ENCODE measurements at regions not wholly inside any gene's neighbourhood (a gene's known extent, or its start where the extent isn't known, plus 50 kb on each side); places are given as distances from the start of the nearest gene placed in this dataset.

DNA sequence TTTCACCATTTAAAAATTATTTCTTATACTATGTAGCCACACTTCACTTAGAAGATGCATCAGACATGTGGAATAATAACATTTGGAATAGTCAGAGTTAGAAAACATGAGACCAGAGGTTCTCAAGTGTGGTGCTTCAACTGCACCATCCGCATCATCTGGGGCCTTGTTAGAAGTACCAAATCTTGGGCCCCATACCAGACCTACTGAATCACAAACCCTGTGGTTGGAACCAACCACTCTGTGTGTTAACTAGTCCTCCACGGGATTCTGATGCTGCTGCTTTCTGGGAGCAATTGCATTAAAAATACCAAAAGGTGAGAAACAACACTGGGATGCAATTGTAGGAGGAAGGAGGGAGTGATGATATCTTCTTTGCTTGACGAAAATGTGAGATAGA, 125.2 kb downstream of the GNAT3 start:
- H3K9me3 Mint-ChIP-seq: no peaks in the 10 kb centered on the region
- TF ChIP-seq CTCF (IDR thresholded peaks at IDR 0.05): no peak
- H3K27ac Mint-ChIP-seq: no peak overlapping the region
- no peak overlapping the region for H3K4me3 Mint-ChIP-seq
- H3K27me3 Mint-ChIP-seq (ENCODE audit: insufficient read depth): no peaks in the 10 kb centered on the region
- H3K4me1 Mint-ChIP-seq (ENCODE audit: low read depth): peaks cover 34% of the 10 kb centered on the region
- peak; percentile 25 for DNase-seq
- H3K36me3 Mint-ChIP-seq (ENCODE audit: low read depth): no peaks in the 10 kb centered on the region

- no peak for TF ChIP-seq CTCF (IDR thresholded peaks at IDR 0.05)
- H3K4me1 Mint-ChIP-seq (ENCODE audit: low read depth): peaks cover 46% of the 10 kb centered on the region
- H3K27me3 Mint-ChIP-seq (ENCODE audit: insufficient read depth): no peaks in the 10 kb centered on the region
- H3K4me3 Mint-ChIP-seq: no peak overlapping the region
- no peak overlapping the region for H3K27ac Mint-ChIP-seq
- no peak for DNase-seq
- no peaks in the 10 kb centered on the region for H3K9me3 Mint-ChIP-seq
- no peaks in the 10 kb centered on the region for H3K36me3 Mint-ChIP-seq (ENCODE audit: low read depth)
Observed at GRCh38 chr7:80385508-80385907, 126.4 kb downstream of the GNAT3 start.

- Mint-ChIP-seq H3K27ac (no peak overlapping the region), H3K9me3 (peaks cover 12% of the 10 kb centered on the region), H3K36me3 (ENCODE audit: low read depth) (peaks cover 16% of the 10 kb centered on the region), H3K4me1 (ENCODE audit: low read depth) (peaks cover 54% of the 10 kb centered on the region), H3K4me3 (no peak overlapping the region), H3K27me3 (ENCODE audit: insufficient read depth) (no peaks in the 10 kb centered on the region)
- TF ChIP-seq CTCF (IDR thresholded peaks at IDR 0.05): no peak
- no peak for DNase-seq
Observed at GRCh38 chr7:80380957-80381356, 130.9 kb downstream of the GNAT3 start.

DNA sequence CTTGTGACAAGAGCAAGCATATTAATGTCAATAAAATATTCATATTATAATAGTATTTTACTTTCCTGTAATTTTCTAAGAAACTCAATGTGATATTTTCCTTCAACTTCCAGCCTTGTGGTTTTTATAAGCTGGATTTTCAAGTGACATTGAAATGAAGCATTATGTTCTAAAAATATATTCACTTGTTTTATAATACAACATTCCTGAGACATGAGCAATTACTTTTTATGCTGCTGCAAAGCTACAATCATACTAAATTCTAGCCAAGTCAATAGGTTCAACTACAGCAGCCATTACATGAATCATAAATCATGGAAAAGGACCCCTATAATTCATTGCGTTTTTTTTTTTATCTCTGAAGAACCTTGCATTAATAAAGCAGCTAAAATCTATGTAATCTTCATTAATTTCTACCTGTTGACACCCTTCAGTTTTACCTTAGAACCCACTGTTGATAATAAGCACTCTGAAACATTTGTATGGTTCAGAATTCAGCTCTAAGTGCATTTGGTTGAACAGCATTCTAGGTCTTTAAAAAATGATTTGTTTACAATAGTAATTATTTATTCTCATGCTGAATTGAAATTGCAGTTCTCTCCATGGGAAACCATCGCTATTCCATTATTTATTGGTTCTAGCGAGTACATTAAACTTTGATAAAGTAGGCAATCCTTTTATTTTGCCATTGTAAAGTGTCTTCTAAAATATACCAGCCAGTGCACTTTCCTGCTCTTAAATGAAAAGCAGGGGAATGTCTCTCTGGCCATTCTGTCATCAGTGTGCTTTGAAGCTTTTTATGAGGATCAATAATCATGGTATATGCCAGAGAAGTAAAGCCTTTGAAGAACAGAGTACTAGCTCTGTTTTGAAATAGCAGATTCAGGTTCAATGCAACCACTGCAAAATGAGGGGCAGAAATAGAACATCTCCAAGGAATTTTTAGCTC, 132.6 kb downstream of the GNAT3 start:
- H3K4me3 Mint-ChIP-seq: peak overlapping the region; percentile 5; the same call in 1 of the 2 replicates
- H3K27me3 Mint-ChIP-seq (ENCODE audit: insufficient read depth): no peaks in the 10 kb centered on the region; the same call in 1 of the 2 replicates
- peaks cover 18% of the 10 kb centered on the region for H3K36me3 Mint-ChIP-seq (ENCODE audit: low read depth)
- peaks cover 43% of the 10 kb centered on the region for H3K4me1 Mint-ChIP-seq (ENCODE audit: low read depth)
- H3K27ac Mint-ChIP-seq: peak overlapping the region; percentile 45
- TF ChIP-seq CTCF (IDR thresholded peaks at IDR 0.05): no peak
- H3K9me3 Mint-ChIP-seq: peaks cover 13% of the 10 kb centered on the region
- DNase-seq: peak; percentile 78

DNA sequence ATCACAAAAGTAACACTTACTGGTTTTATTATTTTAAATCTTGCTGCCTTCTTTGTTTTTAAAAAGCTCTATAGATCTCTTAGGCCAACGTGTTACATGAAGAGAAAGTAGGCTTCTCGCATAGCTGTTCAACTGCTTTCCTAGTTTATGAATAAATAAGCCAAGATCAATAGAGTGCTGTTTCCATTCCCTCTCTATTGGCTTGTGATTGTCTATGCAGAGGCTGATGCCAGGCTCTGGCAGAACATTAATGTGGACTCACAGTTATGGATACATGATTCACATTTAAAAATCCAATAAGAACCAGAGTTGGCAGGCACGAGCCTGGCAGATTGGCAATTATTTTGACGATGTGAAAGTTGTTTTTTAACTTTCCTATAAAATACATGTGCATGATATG, 137.5 kb downstream of the GNAT3 start:
- H3K27ac Mint-ChIP-seq: no peak overlapping the region
- no peak overlapping the region for H3K4me3 Mint-ChIP-seq
- H3K9me3 Mint-ChIP-seq: peaks cover 13% of the 10 kb centered on the region
- no peaks in the 10 kb centered on the region; the same call in 1 of the 2 replicates for H3K27me3 Mint-ChIP-seq (ENCODE audit: insufficient read depth)
- H3K36me3 Mint-ChIP-seq (ENCODE audit: low read depth): peaks cover 14% of the 10 kb centered on the region
- TF ChIP-seq CTCF (IDR thresholded peaks at IDR 0.05): no peak
- DNase-seq: no peak
- H3K4me1 Mint-ChIP-seq (ENCODE audit: low read depth): peaks cover 40% of the 10 kb centered on the region
